ENCODE measurements at regions not wholly inside any gene's neighbourhood (a gene's known extent, or its start where the extent isn't known, plus 50 kb on each side); places are given as distances from the start of the nearest gene placed in this dataset.

- no peak for DNase-seq (ENCODE audit: low read depth in 2 of 2)
Measured at GRCh38 chr4:164405774-164406173, 348.2 kb upstream of the SMIM31 start.

DNA sequence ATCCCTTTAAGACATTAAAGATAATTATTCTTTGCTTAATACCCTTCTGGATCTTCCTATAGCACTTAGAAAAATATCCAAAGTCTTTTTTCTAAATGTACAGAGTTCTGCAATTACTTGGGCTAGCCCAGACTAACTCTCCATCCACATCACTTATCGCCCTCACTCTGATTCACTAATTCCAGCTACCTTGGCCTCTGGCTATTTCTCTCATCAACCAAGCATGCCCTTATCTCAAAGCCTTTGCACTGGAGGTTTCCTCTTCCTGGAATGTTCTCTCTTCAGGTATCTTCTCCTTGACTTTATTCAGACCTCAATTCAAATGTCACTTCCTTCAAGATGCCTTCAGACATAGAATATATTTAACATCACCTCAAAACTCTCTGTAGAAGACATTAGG is 345.1 kb upstream of the SMIM31 start:
- DNase-seq (ENCODE audit: low read depth in 2 of 2), result no peak

DNA sequence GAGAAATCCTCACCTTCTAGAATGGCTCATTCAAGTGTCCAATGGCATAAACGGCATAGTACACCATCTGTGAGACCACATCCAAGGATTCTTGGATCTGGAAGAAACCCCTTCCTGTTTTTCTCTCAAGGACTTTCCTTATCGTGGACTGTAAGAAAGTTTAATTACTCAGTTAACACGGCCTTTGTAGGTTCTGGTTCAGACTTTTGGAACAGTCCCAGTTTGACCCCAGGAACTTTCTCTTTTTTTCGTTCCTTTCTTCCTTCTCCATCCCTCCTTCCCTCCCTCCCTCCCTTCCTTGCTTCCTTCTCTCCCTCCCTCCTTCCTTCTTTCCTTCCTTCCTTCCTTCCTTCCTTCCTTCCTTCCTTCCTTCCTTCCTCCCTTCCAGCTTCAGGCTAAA is 343.5 kb upstream of the SMIM31 start:
- no peak for DNase-seq (ENCODE audit: low read depth in 2 of 2)

DNA sequence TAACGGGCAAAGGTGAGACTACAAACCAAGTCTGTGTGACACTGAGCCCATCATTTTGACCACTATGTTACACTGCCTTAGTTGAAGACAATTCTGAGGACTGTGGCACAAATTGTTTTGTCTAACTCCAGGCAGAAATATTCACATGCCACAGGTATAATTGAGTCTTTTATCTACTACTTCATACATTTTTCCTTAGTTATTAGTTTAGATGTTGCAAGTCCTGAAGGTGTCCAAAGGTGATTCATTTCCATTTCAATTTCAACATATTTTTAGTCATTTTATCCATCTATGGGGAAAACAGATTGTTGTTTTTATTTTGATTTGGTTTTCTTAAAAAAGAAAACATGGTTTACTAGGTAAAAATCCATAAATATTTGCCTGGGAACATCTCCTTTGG is 341.7 kb upstream of the SMIM31 start:
- no peak for DNase-seq (ENCODE audit: low read depth in 2 of 2)

GRCh38 chr4:164413743-164414142 is 340.2 kb upstream of the SMIM31 start:
- DNase-seq (ENCODE audit: low read depth in 2 of 2), result no peak

GRCh38 chr4:164423819-164424218 is 330.1 kb upstream of the SMIM31 start:
- no peak for DNase-seq (ENCODE audit: low read depth in 2 of 2)

DNA sequence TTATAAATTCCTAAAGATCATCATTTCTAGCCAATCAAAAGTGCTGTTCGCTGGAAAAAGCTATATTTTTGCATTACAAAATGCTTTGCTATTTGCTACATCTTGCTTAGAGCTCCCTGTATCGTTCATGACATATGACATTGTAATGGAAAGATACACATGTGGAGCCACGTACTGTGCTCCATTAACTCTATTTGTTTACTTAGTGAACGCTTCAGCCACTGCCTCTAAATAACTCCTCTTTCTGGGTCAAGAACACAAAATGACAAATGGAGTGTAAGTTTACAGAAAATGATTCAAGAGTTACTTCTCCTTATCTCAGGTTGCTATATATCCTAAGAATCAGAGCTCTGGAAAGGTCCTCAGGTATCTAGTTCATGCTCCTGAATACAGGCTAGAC is 329.1 kb upstream of the SMIM31 start:
- no peak for DNase-seq (ENCODE audit: low read depth in 2 of 2)

GRCh38 chr4:164428561-164428960 is 325.4 kb upstream of the SMIM31 start:
- DNase-seq (ENCODE audit: low read depth in 2 of 2), result no peak

DNA sequence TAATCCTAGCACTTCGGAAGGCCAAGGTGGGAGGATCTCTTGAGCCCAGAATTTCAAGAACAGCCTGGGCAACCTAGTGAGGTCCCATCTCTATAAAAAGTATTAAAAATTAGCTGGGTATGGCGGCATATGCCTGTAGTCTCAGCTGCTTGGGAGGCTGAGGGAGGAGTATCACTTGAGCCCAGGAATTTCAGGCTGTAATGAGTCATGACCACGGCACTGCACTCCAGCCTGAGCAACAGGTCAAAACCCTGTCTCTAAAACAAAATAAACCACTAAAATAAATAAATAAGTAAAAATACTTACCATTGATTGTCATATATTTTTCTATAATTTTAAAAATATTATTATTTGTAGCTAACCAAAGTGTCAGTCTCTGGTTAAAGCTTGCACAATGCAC is 315.6 kb upstream of the SMIM31 start:
- DNase-seq (ENCODE audit: low read depth in 2 of 2), result no peak

DNA sequence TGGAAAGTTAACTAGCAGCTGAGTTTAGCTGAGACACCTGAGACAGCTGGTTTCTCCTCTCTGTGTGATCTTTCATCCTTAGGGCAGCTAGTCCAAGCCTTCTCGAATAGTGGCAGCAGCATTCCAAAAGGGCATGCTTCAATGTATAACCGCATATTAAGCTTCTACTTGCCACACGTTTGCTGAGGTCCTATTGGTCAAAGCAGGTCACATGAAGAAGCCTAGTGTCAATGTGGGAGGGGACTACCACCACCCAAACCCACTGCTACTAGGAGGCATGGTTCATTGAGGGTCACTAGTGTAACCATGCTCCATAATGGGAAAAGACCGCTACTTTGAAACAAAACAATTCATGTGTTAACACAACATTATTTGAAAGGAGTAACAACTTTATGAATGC is 314.9 kb upstream of the SMIM31 start:
- no peak for DNase-seq (ENCODE audit: low read depth in 2 of 2)

- DNase-seq (ENCODE audit: low read depth in 2 of 2), result no peak
Measured at GRCh38 chr4:164440199-164440598, 313.7 kb upstream of the SMIM31 start.

DNA sequence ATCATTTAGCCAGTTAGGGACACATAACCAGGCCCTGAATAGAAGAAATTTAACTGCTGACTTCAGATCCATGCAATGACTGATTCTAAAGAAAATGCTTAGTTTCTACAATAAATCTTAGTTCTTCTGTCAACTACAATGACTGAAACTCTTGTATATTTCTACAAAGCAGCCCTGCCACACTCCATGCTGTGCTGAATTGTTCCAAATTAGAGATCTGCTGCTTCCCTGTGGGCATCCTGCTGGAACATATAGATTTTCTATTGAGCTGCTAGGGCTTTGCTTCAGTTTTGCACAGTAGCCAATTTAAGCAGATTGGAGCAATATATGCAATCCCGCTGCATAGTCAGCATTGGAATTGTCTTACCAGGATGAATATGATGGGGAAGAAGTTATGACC is 312.8 kb upstream of the SMIM31 start:
- no peak for DNase-seq (ENCODE audit: low read depth in 2 of 2)

GRCh38 chr4:164442180-164442579 is 311.8 kb upstream of the SMIM31 start:
- DNase-seq (ENCODE audit: low read depth in 2 of 2), result no peak

- no peak for DNase-seq (ENCODE audit: low read depth in 2 of 2)
Measured at GRCh38 chr4:164446516-164446915, 307.4 kb upstream of the SMIM31 start.

DNA sequence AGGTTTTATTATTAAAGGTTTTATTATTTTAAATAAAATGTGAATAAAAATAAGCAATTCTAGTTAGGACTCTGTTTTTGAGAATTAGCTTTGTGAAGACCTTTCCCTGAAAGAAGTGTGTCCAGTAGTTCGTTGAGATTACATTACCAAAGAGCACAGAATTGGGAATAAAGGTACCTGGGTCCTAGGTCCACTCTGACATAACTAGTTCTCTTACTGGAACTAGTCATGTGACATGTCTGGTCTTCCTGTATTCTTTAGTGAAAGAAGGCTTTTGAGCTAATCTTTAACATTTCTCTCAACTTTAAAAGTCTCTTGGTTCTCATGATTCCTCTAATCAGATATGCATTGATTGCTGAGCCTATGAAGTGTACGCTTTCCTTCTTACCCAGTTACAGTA is 292.0 kb upstream of the SMIM31 start:
- no peak for DNase-seq (ENCODE audit: low read depth in 2 of 2)

- DNase-seq (ENCODE audit: low read depth in 2 of 2), result no peak
Measured at GRCh38 chr4:164462471-164462870, 291.5 kb upstream of the SMIM31 start.

DNA sequence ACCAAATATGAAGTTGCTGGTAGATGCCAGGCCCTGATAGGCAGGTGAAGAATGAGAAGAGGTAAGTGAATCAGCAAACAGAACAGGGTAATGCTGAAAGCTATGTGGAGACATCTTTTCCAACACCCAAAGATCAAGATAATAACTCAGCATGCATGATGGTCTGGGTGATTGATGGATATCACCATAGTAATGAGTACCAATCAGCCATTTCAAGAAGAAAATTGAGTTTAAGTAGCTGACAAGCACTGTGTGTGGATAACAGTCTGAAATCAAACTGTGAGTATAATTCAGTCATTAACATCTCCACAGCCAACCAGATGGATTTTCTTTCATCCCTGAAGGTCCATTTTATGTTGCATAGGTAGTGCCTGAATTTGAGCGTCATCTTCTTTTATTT is 289.6 kb upstream of the SMIM31 start:
- no peak for DNase-seq (ENCODE audit: low read depth in 2 of 2)

GRCh38 chr4:164467493-164467892 is 286.4 kb upstream of the SMIM31 start:
- no peak for DNase-seq (ENCODE audit: low read depth in 2 of 2)

DNA sequence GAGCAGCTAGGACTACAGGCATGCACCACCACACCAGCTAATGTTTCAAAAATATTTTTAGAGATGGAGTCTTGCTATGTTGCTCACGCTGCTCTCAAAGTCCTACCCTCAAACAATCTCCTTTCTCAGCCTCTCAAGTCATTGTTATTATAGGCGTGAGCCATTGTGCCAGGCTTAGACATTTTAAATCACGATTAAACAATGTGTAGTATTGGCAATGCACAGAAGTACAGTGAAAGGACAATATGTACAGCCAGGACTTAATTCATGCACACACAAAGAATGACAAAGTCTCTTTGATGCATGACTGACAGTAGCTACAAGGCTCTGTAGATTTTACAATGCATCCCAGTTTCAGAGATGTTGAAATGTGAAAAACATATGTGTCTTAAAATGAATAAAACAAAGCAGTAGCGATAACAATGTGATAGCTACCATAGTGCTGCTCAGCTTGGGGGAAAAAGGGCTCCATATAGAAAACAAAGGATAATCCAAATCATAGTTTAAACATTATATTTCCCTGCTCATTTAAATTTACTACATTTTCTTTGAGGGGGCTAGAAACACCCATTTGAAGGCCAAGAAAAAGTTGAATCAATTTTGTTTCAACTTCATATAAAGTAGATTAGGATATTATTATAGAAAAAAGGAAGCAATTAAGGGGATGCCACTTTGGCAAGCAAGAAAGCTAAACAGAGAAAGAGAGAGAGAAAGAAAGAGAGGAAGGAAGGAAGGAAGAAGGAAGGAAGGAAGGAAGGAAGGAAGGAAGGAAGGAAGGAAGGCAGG is 272.4 kb upstream of the SMIM31 start:
- DNase-seq (ENCODE audit: low read depth in 2 of 2), result no peak

GRCh38 chr4:164482092-164482404 is 271.9 kb upstream of the SMIM31 start:
- no peak for DNase-seq (ENCODE audit: low read depth in 2 of 2)

- no peak for DNase-seq (ENCODE audit: low read depth in 2 of 2)
Measured at GRCh38 chr4:164482758-164483157, 271.2 kb upstream of the SMIM31 start.

GRCh38 chr4:164483711-164484110 is 270.2 kb upstream of the SMIM31 start:
- no peak for DNase-seq (ENCODE audit: low read depth in 2 of 2)

GRCh38 chr4:164484551-164484950 is 269.4 kb upstream of the SMIM31 start:
- no peak for DNase-seq (ENCODE audit: low read depth in 2 of 2)

GRCh38 chr4:164485136-164485535 is 268.8 kb upstream of the SMIM31 start:
- no peak for DNase-seq (ENCODE audit: low read depth in 2 of 2)
